ENCODE measurements at regions not wholly inside any gene's neighbourhood (a gene's known extent, or its start where the extent isn't known, plus 50 kb on each side); places are given as distances from the start of the nearest gene placed in this dataset.

DNA sequence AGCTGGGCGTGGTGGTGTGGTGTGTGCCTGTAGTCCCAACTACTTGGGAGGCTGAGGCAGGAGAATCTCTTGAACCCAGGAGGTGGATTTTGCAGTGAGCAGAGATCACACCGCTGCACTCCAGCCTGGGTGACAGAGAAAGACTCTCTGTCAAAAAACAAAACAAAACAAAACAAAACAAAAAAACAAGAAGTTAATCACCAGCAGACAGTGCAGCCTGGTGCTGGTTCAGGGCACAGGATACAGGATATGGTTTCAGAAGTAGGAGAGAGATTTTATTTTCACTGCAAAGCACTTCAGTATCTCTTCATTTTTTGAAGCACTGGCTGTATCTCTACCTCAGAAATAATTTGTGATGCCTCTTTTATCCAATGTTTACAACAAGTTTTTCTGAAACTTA, 1222.9 kb upstream of the PRKX start:
- no peak for TF ChIP-seq CTCF (conservative IDR thresholded peaks at IDR 0.05)
- peak overlapping the region; percentile 35 for H3K27ac Mint-ChIP-seq (ENCODE audit: unreplicated experiment)
- no peaks in the 10 kb centered on the region for H3K36me3 Mint-ChIP-seq (ENCODE audit: low read depth)
- H3K27me3 Mint-ChIP-seq (ENCODE audit: low read depth): no peaks in the 10 kb centered on the region
- peaks cover 10% of the 10 kb centered on the region for H3K4me1 Mint-ChIP-seq
- no peak overlapping the region for H3K4me3 Mint-ChIP-seq
- peaks cover 4% of the 10 kb centered on the region for H3K9me3 Mint-ChIP-seq
- no peak for DNase-seq (ENCODE audit: low read depth, low spot score)

DNA sequence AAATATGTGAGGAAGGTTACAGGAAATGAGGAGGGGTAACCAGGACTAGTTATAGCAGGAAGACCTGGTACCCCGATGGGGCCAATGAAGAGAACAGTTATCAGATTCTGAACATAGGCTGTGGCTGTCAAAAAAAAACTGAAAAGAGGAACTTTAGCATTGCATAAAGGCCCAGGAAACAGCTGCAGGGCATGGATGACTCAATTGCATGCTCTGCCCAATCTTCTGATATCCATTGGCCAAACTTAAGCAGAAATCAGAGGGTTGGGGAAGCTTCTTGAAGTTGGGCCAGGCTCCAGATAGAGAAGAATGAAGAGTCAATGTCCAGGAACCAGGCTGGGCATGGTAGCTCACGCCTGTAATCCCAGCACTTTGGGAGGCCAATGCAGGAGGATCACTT, 1222.4 kb upstream of the PRKX start:
- no peak overlapping the region for H3K4me3 Mint-ChIP-seq
- no peaks in the 10 kb centered on the region for H3K27me3 Mint-ChIP-seq (ENCODE audit: low read depth)
- no peak for TF ChIP-seq CTCF (conservative IDR thresholded peaks at IDR 0.05)
- H3K36me3 Mint-ChIP-seq (ENCODE audit: low read depth): no peaks in the 10 kb centered on the region
- peaks cover 10% of the 10 kb centered on the region for H3K4me1 Mint-ChIP-seq
- no peak for DNase-seq (ENCODE audit: low read depth, low spot score)
- peaks cover 4% of the 10 kb centered on the region for H3K9me3 Mint-ChIP-seq
- H3K27ac Mint-ChIP-seq (ENCODE audit: unreplicated experiment): peak overlapping the region; percentile 72

DNA sequence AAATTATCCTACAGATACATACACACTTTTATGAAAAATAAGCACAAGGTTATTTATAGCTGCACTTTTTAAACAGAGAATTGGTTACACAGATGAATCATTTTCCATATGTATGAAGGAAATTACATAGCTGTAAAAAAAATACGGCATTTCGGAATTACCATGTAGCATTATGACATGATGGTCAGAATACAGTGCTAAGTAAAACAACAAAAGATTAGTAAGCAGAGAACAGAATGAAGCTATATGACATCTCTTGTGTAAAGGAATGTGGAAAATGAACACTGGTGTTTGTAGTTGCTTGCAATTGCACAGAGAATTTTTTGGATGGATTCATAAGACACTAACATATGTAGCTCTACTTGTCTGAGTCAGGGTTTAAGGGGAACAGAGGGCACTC, 1222.0 kb upstream of the PRKX start:
- Mint-ChIP-seq H3K27me3 (ENCODE audit: low read depth) (no peaks in the 10 kb centered on the region), H3K9me3 (peaks cover 4% of the 10 kb centered on the region), H3K4me3 (no peak overlapping the region), H3K27ac (ENCODE audit: unreplicated experiment) (no peak overlapping the region), H3K36me3 (ENCODE audit: low read depth) (no peaks in the 10 kb centered on the region), H3K4me1 (peaks cover 10% of the 10 kb centered on the region)
- TF ChIP-seq CTCF (conservative IDR thresholded peaks at IDR 0.05): no peak
- no peak for DNase-seq (ENCODE audit: low read depth, low spot score)

GRCh38 chrX:4932790-4933189, 1219.3 kb upstream of the PRKX start:
- no peaks in the 10 kb centered on the region for H3K27me3 Mint-ChIP-seq (ENCODE audit: low read depth)
- H3K27ac Mint-ChIP-seq (ENCODE audit: unreplicated experiment): no peak overlapping the region
- no peak for DNase-seq (ENCODE audit: low read depth, low spot score)
- peaks cover 10% of the 10 kb centered on the region for H3K4me1 Mint-ChIP-seq
- no peak overlapping the region for H3K4me3 Mint-ChIP-seq
- TF ChIP-seq CTCF (conservative IDR thresholded peaks at IDR 0.05): no peak
- no peaks in the 10 kb centered on the region for H3K36me3 Mint-ChIP-seq (ENCODE audit: low read depth)
- H3K9me3 Mint-ChIP-seq: peaks cover 4% of the 10 kb centered on the region

GRCh38 chrX:4930426-4930825, 1217.0 kb upstream of the PRKX start:
- no peak overlapping the region for H3K4me3 Mint-ChIP-seq
- H3K36me3 Mint-ChIP-seq (ENCODE audit: low read depth): no peaks in the 10 kb centered on the region
- no peak for TF ChIP-seq CTCF (conservative IDR thresholded peaks at IDR 0.05)
- no peaks in the 10 kb centered on the region for H3K27me3 Mint-ChIP-seq (ENCODE audit: low read depth)
- H3K9me3 Mint-ChIP-seq: no peaks in the 10 kb centered on the region
- H3K4me1 Mint-ChIP-seq: peaks cover 4% of the 10 kb centered on the region
- no peak for DNase-seq (ENCODE audit: low read depth, low spot score)
- H3K27ac Mint-ChIP-seq (ENCODE audit: unreplicated experiment): no peak overlapping the region

- Mint-ChIP-seq H3K27me3 (ENCODE audit: low read depth) (no peaks in the 10 kb centered on the region), H3K4me1 (no peaks in the 10 kb centered on the region), H3K4me3 (no peak overlapping the region), H3K27ac (ENCODE audit: unreplicated experiment) (no peak overlapping the region), H3K9me3 (no peaks in the 10 kb centered on the region), H3K36me3 (ENCODE audit: low read depth) (no peaks in the 10 kb centered on the region)
- no peak for TF ChIP-seq CTCF (conservative IDR thresholded peaks at IDR 0.05)
- no peak for DNase-seq (ENCODE audit: low read depth, low spot score)
Measured at GRCh38 chrX:4925911-4926310, 1212.5 kb upstream of the PRKX start.

Measured in neural crest cell (in vitro differentiated cells).